DND-41 (cell line): ENCODE measurements at regions not wholly inside any gene's neighbourhood (a gene's known extent, or its start where the extent isn't known, plus 50 kb on each side); places are given as distances from the start of the nearest gene placed in this dataset.

ENCODE experiments used
- CTCF ChIP-seq: IDR thresholded peaks from 2 replicates; pipeline ENCODE4 v1.5.1; 2012; ENCODE audit warnings: borderline replicate concordance, low read length, moderate library complexity, mild to moderate bottlenecking; ENCODE audit not compliant: poor library complexity, severe bottlenecking; ENCODE audit errors: extremely low read depth
- EZH2 ChIP-seq: IDR thresholded peaks from 3 replicates; pipeline ENCODE4 v1.6.1; 2012; ENCODE audit warnings: borderline replicate concordance, low read depth, mild to moderate bottlenecking, moderate library complexity, low read length, inconsistent platforms; ENCODE audit not compliant: severe bottlenecking

- TF ChIP-seq CTCF (no peak), EZH2 (no peak)
Observed at GRCh38 chr5:60436518-60436917, 263.4 kb downstream of the DEPDC1B start.
